HG02642 (cell line): ENCODE measurements at regions not wholly inside any gene's neighbourhood (a gene's known extent, or its start where the extent isn't known, plus 50 kb on each side); places are given as distances from the start of the nearest gene placed in this dataset.
A peak's percentile ranks its signal among the peaks of the same experiment; 100 is the strongest.
"Not testable (repeated sequence)": the region's sequence is repeated elsewhere in the genome, so short reads cannot be mapped to it uniquely, and the experiment has no call there.

Experiments used
- ATAC-seq: cut with Tn5 transposase; IDR thresholded peaks from one replicate; pipeline ENCODE4 v1.9.1; 2021; ENCODE audit warnings: mild to moderate bottlenecking; ENCODE audit not compliant: unreplicated experiment, poor library complexity

DNA sequence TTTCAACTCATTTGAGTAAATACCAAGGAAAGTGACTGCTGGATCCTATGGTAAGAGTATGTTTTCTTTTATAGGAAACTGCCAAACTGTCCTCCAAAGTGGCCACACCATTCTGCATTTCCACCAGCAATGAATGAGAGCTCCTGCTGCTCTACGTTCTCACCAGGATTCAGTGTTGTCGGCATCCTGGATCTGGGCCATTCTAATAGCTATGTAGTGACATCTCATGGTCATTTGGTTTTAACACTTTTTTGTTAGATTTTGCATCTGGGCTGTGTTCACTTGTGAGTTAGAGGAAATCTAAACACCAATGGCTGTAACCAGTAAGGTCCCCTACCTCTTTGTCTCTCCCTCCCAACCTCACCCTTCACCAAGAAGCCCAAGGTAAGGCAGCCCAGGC, 115.9 kb downstream of the ATPSCKMT start:
- ATAC-seq: no peak

- ATAC-seq: no peak
These were observed 118.8 kb downstream of the ATPSCKMT start for GRCh38 chr5:10130881-10131280.

- no peak for ATAC-seq
These were observed 122.8 kb downstream of the ATPSCKMT start for GRCh38 chr5:10126900-10127299.

DNA sequence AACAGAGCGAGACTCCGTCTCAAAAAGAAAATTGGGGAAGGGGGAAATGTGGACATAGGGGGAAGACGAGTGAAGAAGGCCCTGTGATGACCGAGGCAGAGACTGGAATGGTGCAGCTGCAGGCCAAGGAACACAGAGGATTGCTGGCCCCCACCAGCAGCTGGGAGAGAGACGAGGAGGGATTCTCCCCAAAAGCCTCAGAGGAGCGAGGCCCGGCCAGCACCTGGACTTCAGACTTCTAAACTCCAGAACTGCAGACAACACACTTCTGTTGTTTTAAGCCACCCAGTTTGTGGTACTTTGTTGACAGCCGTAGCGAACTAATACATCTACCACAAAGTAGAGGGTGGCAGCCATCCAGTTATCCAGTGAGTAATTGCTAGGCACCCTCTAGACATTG, 124.6 kb downstream of the ATPSCKMT start:
- ATAC-seq: no peak

DNA sequence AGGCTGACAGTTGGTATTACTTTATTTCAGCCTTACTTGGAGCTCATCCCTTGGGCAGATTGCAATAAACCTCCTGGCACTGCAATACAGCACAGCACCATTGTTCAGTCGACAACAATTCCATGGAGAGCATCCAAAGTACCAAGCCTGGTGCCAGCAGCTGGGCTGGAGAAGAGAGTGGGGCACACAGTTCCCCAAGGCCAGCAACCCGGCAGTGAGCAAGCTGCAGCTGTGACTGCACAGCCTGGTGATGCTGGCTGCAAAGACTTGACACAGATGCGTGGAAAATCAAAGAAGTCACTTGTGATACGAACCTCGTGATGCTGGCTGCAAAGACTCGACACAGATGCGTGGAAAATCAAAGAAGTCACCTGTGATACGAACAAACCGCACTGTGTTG, 125.4 kb downstream of the ATPSCKMT start:
- ATAC-seq: no peak

GRCh38 chr5:10123254-10123989, 126.3 kb downstream of the ATPSCKMT start:
- ATAC-seq: no peak

DNA sequence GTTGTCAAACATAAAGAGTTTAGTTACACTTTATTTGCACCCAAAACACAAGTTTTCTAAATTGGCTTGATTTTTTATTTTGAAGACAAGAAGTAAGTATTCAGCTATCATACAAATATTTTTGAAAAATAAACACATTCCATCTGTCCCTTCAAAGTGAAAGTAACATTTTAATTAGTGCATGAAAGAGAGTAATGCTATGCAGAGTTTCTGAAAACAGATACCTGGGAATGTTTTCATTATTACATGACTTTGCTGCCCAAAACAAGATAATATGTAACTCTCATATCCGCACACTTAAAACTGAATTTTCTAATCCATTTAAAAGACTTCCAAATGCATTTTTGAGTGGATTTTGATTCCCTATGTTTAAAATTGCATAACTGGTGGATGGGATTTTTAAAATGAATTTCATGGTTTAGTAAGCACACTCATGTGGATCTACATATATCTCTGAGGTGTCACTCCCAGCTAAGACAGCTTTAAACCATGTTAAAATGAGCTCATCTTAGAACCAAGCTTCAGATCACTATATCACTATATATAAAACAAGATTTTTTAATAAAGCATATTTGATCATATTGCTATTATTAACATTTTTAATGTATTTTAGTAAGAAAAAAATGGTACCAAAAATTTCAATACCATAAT, 127.5 kb downstream of the ATPSCKMT start:
- no peak for ATAC-seq

- no peak for ATAC-seq
These were observed 128.8 kb downstream of the ATPSCKMT start for GRCh38 chr5:10120934-10121333.

DNA sequence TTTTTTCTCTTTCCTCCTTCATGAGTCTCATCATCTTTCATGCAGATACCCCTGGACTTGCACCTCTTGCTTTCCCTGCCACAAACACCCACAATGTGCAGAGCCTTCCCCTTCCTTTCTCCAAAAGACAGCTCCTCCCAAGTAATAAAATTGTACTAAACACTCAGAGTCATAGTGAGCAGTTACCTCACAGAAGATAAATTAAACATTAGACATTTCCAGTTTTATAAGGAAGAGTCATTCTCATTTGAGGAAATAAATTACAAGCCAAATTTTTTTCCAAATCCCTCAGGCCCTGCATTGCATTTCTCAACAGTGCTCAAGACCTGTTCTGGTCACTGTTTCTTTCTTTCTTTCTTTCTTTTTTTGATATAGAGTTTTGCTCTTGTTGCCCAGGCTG, 131.5 kb downstream of the ATPSCKMT start:
- ATAC-seq: no peak

GRCh38 chr5:10116594-10116993, 133.1 kb downstream of the ATPSCKMT start:
- ATAC-seq: no peak

- ATAC-seq: no peak
These were observed 134.0 kb downstream of the ATPSCKMT start for GRCh38 chr5:10115669-10116068.

- peak; percentile 42 for ATAC-seq
These were observed 138.1 kb downstream of the ATPSCKMT start for GRCh38 chr5:10111571-10111970.

DNA sequence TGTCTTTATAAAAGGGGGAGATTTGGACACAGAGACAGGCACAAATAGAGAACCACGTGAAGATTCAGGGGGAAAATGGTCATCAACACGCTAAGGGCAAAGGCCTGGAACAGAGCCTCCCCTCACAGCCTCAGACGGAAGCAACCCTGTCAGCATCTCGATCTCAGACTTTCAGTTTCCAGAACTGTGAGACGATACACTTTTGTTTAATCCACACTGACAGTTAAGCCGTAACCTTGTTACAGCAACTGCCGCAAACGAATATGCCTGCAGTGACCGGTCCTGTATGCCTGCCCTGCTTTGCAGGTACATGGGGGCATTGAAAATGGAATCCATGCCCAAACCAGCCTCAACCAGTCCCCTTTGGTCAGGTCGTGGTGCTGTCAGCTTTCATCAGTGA, 139.5 kb downstream of the ATPSCKMT start:
- ATAC-seq: no peak

DNA sequence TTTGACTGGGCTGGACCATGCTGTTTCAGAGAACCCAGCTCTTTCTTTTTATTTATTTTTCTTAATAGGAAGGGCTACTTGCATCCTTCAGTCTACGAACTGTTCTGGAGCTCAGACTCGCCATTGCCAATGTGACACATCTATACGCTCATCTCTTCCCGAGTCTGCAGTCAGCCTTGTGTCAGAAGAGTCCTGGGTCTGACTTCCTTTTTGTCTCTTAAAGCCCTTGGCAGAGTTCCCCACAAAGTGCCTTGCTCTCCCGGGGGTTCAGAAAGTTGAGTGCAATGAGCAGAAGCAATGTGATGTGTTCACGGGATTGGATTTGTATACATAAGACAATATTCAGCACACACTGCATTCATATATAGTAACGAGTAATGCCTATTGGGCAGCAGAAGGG, 140.4 kb downstream of the ATPSCKMT start:
- no peak for ATAC-seq

- ATAC-seq: no peak
These were observed 142.9 kb downstream of the ATPSCKMT start for GRCh38 chr5:10106806-10107205.

- no peak for ATAC-seq
These were observed 143.4 kb downstream of the ATPSCKMT start for GRCh38 chr5:10106285-10106684.

DNA sequence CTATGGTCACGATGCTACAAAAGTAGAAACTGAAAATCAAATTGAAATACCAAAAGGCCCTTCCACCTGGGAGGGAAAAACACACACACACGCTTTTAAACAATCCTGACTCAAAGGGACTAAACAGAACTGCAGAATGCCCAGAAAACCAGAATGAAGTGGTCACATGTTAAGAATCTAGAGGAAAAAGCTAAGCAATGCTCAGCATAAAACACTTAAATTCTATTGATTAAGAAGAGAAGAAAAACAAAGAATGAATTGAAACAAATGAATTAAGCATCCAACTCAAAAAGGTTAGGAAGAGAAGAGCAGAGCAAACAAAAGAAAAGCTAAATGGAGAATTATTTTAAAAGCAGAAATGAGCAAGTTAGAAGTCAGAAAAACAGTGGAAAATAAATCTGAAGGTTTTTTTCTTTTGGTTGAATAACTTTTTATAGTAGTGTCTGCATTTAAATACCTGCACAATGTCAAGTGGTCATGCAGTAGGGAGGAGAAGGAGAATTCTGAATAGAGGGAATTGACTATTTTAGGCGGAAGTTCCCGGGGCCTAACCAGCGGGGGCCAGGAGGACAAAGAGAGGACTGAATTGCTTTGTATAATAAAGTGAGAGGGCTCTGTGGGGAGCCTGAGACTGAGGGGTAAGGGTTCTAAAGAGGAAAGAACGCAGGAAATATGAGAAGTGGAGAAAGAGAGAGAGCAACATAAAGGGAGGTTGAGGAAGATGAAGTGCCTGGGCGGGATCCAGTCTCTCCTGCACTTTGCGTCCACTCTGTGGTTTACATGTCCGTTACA, 146.8 kb downstream of the ATPSCKMT start:
- ATAC-seq: no peak

DNA sequence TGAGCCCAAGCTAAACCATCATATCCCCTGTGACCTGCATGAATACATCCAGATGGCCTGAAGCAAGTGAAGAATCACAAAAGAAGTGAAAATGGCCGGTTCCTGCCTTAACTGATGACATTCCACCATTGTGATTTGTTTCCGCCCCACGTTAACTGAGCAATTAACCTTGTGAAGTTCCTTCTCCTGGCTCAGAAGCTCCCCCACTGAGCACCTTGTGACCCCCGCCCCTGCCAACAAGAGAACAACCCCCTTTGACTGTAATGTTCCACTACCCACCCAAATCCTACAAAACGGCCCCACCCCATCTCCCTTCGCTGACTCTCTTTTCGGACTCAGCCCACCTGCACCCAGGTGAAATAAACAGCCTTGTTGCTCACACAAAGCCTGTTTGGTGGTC, 147.5 kb downstream of the ATPSCKMT start:
- not testable (repeated sequence) for ATAC-seq

GRCh38 chr5:10099548-10099947, 150.1 kb downstream of the ATPSCKMT start:
- ATAC-seq: no peak

- no peak for ATAC-seq
These were observed 158.0 kb downstream of the ATPSCKMT start for GRCh38 chr5:10091701-10092100.

- no peak for ATAC-seq
These were observed 159.6 kb downstream of the ATPSCKMT start for GRCh38 chr5:10090074-10090473.
